ENCODE measurements at regions not wholly inside any gene's neighbourhood (a gene's known extent, or its start where the extent isn't known, plus 50 kb on each side); places are given as distances from the start of the nearest gene placed in this dataset.
"Not testable (repeated sequence)": the region's sequence is repeated elsewhere in the genome, so short reads cannot be mapped to it uniquely, and the experiment has no call there.

DNA sequence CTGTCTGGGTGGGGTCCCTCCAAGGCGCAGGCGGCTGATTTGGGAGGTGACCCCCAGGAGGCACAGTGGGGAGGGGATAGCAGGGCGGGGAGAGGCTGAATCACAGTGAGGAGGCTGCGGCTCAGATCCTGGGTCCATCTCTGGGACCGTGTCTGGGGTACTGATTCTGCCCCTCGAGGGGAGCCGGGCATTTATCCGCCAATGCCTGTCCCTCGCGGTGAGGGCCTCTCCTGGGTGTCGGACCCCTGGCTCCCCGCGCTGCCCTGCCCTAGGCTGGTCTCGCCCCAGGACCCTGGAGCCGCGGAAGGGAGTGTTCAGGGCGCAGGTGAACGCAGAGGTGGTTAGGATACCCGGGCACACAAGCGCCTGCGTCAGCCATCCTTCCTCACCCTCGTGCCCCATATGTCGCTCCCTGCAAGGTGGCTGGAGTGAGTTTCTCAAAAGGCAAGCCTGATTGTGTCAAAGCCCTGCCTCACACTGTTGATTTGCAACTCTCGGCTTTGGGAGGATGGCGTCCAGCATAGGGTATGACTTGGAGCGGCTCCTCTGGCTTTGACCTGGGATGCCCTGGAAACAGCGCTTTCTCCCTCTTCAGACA lies 530.9 kb downstream of the PTPRU start:
- DNase-seq = no peak

DNA sequence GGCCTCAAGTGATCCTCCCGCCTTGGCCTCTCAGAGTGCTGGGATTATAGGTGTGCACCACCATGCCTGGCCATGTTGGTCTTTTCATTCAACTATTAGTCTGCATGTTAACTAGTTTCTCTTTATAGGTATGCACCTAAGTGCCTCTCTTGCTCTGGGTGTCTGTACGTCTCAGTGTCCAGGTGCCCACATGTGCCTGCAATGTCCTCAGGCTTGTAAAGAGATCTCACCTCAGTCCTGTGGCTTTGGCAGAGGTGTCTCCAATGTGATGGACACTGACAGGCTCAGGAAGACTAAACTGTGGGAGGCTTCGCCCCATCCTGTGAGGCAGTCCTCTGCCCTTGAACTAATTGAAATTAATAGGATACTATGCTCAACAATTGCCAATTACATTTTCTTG lies 526.3 kb downstream of the PTPRU start:
- no peak for DNase-seq

DNA sequence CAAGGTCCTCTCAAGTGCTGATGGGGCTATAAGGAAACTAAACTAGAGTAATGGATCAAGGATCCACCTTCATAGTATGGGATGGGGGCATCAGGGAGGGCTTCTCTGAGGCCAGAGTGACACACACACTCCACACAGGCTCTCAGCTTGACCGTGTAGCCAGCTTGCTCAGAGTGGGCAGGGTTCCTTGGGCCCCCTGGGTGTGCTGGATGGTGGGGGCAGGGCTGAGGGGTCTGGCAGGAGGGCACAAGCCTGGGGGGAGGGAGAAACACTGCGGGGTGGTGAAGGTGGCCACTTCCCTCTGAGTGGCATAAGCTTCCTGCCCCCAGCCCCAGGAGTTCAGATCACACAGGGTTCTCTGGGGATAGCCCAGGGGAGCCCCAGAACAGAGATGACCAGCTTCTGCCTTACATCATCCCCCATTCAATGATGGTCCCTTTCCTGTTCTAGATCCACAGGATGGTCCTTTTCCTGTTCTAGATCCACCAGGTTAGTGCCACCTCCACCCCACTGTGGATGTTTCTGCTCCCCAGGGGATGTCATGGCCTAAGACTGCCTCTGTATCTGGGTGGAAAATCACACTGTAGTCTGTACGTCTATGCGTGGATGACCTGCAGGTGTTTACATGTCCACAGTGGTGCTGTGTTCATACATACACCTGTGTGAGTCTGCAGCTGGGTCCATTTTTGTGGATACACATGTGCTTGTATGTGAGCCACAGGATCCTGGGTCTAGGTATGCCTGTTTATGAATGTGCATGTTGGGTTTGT lies 525.0 kb downstream of the PTPRU start:
- no peak for DNase-seq

DNA sequence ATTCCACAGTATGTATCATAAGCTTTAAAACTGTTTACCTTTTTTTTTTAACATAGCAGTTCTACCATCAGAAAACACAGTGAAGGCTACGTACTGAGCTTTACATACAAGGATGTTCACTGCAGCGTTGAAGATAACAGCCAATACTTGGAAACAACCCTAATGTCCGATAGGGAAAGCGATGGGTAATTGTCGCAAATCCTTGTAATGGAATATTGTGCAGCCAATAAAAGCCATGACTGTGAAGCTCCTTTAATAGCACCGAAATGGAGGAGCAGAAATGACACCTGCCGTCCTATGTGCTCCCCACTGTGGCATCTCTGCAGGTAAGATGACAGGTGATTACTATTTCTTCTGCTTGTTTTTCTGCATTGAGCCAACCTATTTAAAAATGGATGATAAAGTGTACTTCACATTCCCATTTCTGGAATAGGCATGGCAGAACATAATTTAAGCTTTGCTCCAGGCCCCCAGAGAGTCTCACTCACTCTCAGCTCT lies 523.8 kb downstream of the PTPRU start:
- peak; percentile 1 for DNase-seq

DNA sequence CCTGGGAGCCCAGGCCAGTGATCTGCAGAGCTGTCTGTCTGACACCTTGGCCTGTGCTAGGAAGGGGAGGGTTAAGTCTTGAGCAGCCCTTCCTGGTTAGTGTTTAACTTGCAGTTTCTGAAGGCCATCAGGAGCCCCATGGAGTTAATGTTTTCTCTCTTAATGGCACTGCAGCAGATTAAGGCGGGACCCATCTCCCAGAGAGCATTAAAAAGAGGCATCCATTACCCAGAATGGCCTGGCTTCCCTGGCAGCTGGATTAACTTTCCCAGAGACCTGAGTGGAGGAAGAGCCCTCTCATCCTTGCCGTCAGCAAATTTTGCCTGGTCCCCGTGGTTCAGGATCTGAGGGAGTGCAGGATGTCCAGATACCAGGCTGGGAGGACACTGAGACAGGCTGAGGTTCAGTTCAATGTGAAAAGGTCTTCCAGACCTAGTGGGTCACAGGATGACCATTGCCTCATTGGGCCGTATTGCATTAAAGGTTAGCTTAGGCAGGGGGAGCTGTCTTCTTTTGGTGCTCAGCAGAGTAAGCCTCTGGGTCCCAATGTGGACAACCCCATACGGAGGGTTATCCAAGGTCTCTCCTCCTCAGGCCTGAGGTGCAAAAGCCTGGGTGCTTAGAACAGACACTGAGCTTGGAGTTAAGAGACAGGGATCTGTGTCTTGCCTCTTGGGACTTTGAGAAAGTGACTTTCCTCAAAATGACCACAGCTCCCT lies 522.6 kb downstream of the PTPRU start:
- DNase-seq = peak; percentile 80

DNA sequence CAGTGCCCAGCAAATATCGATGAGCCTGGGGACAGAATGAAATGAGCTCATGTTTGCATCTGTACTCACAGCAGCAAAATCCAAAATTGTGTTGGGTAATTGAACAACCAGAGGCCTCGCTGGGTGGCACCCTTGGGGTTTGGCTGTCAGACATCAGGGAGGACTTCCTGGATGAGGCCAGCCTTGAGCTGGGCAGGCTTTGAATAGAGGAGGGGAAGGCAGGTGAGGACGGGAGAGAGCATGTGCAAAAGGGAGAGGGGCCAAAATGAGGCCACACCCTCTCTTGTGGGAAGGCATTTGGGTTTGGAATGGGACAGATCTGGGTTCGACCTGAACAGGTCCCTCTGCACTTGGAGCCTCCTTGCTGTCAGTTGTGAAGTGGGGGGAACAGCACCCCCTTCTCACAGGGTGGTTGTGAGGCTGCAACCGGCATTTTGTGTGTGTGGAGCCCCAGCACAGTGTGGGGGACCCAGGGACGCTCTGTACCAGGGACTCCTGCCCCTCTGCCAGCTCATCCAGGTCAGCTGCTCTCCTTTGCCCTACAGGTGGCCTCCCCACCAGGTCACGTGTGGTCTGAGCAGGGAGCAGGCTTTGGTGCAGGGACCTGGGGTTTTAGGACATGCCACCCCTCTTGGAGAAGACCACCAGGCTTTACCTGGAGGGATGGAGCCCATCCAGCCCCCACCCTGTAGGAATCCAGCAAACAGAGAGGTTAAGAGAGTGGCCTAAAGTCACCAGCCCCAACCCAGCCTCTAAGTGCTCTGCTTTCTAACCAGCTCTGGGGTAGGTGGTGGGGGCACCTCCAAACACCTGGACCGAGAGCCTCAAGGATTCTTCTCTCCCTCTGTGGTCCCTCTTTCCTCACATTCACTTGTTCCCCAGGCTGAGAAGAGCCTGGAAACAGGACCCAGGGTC lies 521.8 kb downstream of the PTPRU start:
- DNase-seq = peak; percentile 13

DNA sequence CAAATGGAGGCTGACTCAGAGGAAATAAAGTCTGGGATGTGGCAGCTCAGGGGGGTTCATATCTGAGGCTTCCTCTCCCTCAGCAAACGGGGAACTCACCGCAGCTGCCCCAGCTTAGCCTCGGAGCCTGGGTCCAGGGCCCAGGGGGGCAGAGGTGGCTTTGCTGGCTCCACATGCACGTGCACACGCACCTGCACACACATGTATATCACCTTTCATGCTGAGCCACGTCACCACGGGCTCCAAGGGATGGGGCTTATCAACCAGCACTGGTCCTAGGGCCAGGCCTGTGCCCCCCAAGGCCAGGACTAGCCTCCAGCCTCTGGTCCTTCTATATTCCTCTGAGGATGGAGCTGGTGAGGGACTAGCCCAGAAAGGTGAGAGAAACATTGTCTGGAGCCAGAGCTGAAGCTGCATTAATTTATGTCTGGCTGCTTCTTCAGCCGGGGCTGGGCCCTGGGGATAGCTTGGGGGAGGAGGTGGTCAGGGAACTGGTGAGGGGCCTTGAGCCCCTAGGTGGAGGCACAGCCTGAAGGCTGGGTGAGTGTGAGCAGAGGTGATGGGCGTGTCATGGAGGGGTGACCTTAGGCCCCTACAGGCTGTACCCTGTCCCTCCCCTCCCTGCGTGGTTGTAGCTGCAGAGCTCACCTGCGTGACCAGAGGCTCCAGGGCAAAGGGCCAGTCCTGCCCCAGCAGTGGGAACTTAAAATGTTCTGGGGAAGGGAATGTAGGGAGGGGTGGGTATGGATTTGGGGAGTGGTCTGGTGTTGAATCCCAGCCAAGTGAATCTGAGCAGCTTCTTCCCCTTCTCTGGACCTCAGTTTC lies 520.8 kb downstream of the PTPRU start:
- DNase-seq = no peak

DNA sequence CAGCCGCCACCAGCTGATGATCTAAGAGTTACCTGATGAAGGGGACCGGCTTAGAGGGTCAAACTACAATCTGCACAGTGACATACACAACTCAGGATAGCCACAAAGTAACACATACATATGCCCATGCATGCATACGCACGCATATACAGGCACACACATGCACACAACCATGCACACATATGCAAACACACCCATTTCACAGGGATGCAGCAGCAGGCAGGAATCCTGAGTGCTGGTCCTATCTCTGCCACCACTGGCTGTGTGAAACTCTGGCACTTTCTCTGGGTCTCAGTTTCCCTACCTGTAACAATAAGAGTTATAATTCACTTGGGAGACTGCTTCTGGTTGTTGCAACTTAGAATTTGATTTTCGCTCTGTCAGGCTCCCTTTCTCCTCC lies 520.2 kb downstream of the PTPRU start:
- no peak for DNase-seq

DNA sequence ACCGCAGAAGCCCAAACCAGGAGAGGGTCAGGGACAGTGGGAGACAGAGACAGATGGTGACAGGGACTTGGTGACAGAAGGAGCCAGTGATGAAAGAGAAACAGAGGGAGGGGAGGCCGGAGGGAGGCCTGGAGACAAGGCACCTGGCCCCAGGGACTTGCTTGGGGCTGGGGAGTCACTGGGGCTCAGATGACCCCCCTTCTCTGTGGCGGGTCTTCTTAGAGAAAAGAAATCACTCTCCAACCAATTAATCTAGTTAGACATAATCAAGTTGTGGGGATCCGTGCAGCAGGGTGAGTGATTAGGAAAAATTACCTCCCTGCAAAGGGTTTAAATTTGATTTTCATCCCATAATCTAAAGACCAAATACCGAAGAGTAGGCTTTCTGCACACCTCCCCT lies 519.8 kb downstream of the PTPRU start:
- DNase-seq = no peak

DNA sequence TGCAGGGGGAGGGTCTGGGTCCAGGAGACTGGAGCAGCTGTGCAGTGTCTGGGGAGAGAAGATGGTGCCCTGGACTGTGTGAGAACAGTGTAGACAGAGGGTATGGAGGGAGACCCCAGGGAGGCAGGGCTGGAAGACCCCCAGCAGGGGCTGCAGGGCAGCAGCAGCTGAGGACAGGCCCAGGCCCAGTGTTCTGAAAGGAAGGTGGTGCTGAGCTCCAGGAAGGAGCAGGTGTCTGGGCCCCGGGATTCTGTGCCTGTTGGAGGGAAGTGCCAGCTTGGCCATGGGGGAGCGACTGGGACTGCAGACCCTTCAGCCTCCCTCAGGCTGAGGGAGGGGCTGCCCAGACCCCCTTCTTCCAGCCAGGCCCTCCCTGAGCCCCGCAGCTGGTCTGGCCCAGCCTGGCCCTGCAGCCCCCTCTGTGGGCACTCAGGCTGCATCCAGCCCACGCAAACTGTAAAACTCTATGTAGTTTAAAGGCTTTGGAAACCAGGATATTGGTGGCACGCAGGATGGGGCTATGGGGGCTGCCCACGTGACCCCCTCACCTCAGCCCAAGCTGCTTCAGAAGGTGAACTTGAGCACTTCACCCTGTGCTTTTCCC lies 519.2 kb downstream of the PTPRU start:
- DNase-seq = not testable (repeated sequence)

DNA sequence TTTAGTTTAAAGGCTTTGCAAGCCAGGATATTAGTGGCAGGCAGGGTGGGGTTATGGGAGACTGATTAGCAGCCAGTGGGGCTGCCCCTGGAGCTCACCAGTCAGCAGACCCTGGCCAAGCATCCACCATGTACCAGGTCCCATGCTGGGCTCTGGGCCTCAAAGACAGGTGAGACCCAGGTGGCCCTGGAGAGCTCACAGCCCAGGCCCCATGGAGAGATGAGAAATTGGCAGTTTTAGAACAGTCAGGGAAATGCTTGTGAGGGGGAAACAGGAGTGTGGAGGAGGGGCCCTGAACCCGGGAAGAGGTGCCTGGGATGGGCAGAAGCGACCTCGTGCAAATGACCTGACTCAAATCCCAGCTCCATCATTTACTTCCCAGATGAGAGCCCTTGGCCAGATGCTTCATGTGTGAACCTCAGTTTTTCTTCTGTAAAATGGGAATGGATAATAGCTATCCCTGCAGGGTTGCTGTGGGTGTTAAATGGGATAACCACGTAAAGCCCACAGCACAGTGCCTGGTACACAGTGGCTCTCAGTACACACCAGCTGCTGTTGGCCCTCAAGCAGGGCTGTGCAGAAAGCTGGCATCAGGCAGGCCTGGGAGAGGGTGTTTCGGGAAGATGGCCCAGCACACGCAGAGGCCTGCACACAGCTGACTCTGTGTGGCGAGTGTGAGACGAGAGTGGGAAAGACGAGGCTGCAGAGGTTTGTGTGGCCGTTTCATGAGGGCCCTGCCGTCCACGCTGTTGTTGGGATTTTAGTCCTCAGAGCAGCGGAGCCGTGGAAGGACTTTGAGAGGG lies 518.5 kb downstream of the PTPRU start:
- DNase-seq = peak; percentile 84

DNA sequence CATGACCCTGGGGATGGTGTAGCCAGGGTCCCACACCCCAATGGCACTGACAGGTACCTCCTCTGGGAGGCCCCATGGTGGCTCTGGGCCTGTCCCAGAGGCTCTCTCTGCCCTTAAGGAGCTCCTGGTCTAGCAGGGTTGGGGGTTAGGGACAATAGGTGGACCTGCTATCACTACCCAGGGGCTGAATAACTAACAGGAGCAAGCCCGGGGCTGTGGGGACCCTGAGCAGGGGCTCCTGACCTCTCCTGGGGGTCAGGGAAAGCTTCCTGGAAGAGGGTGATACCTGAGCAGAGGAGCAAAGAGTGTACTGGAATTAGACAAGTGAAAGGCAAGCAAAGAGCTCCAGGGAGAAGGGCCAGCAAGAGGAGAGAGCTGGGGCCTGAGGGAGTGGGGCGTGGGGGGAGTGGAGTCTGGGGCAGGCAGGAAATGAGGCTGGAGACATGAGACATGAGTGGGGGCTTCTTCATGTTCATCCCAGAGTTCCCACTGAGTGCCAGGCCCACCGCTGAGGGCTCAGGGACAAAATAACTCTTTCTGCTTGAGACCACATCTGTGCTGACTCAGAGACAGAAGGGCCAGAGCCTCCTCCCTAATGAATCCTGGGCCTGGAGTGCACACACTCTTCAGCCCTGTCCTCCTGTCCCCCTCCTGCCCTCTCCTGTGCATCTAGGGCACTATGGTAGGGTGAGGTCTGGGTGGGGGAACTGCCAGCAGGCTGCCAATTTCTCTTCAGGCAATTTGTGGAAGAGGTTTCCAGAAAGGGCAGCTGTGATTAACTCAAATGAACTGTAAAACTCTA lies 517.6 kb downstream of the PTPRU start:
- peak; percentile 84 for DNase-seq

DNA sequence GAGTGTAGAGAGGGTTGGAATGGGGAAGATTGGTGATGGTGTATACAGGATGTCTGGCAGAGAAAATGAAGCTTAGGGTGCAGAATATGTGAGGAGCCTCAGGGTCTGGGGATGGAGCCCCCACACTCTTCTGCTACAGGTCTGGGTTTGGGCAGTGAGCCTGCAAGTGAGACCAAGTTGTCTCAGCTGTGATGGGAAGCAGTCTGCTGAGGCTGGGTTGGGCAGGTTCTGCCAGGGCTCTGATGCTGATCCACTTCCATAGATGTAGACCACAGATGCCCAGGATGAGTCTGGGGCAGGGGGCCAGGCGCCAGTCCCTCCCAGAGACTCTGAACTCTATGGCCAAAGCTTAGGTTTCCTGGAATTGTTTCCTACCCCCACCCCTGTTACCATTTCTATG lies 516.9 kb downstream of the PTPRU start:
- DNase-seq = no peak

DNA sequence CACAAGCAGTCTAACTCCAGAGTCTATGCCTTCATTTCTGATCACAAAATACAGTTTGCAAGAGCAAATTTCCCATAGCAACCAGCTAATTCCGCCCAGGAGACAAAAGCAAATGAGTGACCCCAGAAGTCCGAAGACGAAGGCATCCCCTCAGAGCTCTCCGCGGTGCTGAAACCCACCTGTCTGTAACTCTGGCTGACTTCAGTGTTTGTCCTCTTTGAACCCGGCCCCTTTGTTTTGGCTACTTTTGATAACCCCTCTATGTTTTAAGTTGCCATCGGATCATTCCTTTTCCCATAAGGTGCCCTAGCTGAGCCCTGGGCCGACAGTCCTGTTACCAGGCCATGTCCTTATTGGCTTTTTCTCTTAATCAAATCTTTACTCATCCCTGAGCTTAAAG lies 515.8 kb downstream of the PTPRU start:
- DNase-seq = no peak

DNA sequence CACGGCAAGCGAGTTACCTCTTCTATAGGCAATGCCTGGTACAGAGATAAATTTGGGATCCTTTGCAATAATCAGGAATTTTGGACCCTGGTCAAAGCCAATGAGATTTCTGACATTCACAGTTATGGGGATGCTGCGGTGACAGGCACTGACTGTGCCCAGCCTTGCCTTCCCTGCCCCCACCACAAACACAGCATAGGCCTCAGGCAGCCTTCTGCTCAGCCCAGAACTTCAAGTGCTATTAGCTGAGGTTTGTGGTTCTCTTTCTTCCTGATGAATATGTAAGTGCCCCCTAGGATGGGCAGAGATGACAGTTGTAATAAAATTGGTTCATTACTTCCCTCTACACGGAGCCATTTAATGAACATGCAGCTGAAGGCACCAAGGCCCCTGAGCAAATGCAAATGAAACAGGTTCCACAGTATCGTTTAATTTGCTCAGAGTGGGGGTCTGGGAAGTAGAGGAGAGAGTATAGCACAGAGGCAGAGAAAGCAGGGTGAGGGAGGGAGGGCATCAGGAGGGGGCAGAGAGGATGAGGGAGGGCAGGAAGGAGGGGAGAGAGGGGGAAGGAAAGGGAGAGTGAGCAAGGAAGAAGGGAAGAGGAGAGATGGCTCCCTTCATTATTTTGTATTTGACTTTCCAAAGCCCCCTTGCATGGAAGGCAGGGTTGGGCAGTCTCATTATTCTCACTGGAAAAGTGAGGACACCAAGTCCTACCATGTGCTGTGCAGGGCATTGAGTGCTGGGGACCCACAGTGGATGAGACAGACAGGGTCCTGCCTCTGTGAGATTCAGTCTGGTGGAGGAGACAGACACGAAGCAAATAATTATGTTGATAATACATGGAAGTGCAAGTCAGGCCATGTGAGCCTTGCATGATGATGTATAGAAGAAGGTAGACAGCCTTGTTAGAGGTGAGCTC lies 513.0 kb downstream of the PTPRU start:
- DNase-seq = peak; percentile 49

DNA sequence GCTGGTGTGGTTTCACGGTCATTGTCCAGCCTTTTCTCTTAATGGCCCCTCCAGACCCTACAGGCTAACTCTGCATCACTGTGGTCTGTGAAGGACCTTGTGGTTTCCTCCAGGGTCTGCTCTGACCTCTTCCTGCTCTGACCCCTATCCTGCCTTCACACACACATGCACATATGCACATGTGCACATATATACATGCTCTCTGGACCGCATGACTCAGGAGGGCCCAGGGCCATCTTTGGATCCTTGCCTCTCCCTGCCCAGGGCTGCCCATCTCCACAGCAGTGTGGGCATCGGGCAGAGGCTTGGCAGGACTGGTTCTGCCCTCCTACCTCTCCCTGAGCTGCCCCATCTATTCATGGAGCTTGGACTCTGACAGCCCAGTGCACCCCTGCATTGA lies 510.9 kb downstream of the PTPRU start:
- DNase-seq = no peak

DNA sequence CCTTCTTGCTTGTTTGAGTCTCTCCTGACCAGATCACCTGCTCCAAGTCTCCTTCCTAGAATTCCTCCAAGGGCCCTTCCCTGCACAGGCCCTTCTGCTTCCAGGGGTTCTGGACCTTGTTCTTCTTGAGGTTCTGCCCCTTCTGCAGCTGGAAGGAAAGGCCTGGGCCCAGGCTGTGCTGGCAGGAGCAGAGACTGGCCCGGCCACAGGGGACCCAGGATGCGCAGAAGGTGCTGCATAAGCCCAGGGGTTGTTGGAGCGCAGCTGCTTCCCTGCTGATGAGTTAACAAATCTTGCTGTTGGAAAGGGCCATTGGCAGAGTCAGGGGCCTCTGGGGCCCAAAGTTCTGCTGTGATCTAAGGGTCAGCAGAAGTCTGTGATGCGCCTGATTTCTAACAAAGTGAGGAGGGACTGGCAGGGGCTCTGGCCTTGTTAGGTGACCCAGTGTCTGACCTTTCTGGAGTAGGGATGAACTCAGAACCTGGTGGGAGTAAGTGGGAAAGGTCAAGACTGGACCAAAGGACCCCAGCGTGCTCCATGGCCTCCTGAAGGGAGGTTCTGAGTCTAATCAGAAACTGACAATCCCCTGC lies 509.8 kb downstream of the PTPRU start:
- DNase-seq = peak; percentile 3
